ENCODE measurements at regions not wholly inside any gene's neighbourhood (a gene's known extent, or its start where the extent isn't known, plus 50 kb on each side); places are given as distances from the start of the nearest gene placed in this dataset.

GRCh38 chr7:114859477-114859876, 62.4 kb upstream of the MDFIC start:
- ChIA-PET RAD21 (ENCODE audit: unreplicated experiment) (no interaction called here), SMC1A (ENCODE audit: uncharacterized antibody, unreplicated experiment) (interaction anchor here (0.6 to 1.8 kb wide), 3 partner anchors 10 to 228 kb away, joined by 3 to 7 read pairs (median 5); no protein-coding TSS in a partner anchor), CTCF (interaction anchor here (1.5 kb wide), 1 partner anchor 8 kb away, joined by 6 read pairs; no protein-coding TSS in a partner anchor), POLR2A (no interaction called here)
- intact Hi-C loops (cut with micrococcal nuclease; ENCODE audit: unreplicated experiment), result no loop called here
- H3K9me3 ChIP-seq (replicated peaks; ENCODE audit: control insufficient read depth, insufficient read depth, low read length), result no peaks in the 10 kb centered on the region
- no peaks in the 10 kb centered on the region for H3K4me1 ChIP-seq (ENCODE audit: control insufficient read depth, insufficient read depth, low read length)
- ATAC-seq, result no peak
- H3K27me3 ChIP-seq (replicated peaks in 1 of 2; ENCODE audit: control insufficient read depth in 2 of 2, insufficient read depth in 2 of 2, low read length in 1 of 2), result no peaks in the 10 kb centered on the region
- in situ Hi-C loops (cut with MboI), result no loop called here
- BruUV-seq (replicated peaks), result no TSS peak
- no peak overlapping the region for H2AFZ ChIP-seq (ENCODE audit: control insufficient read depth, low read depth, low read length)
- no peak overlapping the region for H3K4me3 ChIP-seq
- DNase-seq (ENCODE audit: low read depth, low spot score), result no peak
- no peaks in the 10 kb centered on the region for H4K20me1 ChIP-seq (ENCODE audit: control insufficient read depth, insufficient read depth)
- H3K4me2 ChIP-seq (ENCODE audit: control insufficient read depth, insufficient read depth), result no peak overlapping the region
- WGBS (ENCODE audit: insufficient coverage, insufficient replicate concordance, low lambda C conversion rate, missing lambda C conversion rate), result 38% methylated on average over 1 of the region's 1 CpG
- H3K27ac ChIP-seq (ENCODE audit: control insufficient read depth, insufficient read depth), result no peak overlapping the region
- H3K36me3 ChIP-seq (ENCODE audit: control insufficient read depth in 2 of 2, insufficient read depth in 2 of 2, low read length in 1 of 2), result no peaks in the 10 kb centered on the region
- H3K79me2 ChIP-seq (ENCODE audit: control insufficient read depth, insufficient read depth, low read length), result no peaks in the 10 kb centered on the region
- no peak overlapping the region for H3K9ac ChIP-seq (ENCODE audit: control insufficient read depth, insufficient read depth, low read length)
- FAIRE-seq, result no peak
- TF ChIP-seq, protein P1, sequence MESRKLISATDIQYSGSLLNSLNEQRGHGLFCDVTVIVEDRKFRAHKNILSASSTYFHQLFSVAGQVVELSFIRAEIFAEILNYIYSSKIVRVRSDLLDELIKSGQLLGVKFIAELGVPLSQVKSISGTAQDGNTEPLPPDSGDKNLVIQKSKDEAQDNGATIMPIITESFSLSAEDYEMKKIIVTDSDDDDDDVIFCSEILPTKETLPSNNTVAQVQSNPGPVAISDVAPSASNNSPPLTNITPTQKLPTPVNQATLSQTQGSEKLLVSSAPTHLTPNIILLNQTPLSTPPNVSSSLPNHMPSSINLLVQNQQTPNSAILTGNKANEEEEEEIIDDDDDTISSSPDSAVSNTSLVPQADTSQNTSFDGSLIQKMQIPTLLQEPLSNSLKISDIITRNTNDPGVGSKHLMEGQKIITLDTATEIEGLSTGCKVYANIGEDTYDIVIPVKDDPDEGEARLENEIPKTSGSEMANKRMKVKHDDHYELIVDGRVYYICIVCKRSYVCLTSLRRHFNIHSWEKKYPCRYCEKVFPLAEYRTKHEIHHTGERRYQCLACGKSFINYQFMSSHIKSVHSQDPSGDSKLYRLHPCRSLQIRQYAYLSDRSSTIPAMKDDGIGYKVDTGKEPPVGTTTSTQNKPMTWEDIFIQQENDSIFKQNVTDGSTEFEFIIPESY (IDR thresholded peaks at IDR 0.05), result no peak
- TF ChIP-seq E4F1 (IDR thresholded peaks at IDR 0.05; ENCODE audit: borderline replicate concordance, partially characterized antibody), result no peak
- TF ChIP-seq DPF2 (IDR thresholded peaks at IDR 0.05), result no peak
- no peak for TF ChIP-seq MEF2B (IDR thresholded peaks at IDR 0.05; ENCODE audit: partially characterized antibody, poor library complexity, severe bottlenecking)
- no peak for TF ChIP-seq EP300 (IDR thresholded peaks at IDR 0.05; ENCODE audit: borderline replicate concordance in 1 of 2, control insufficient read depth in 1 of 2, low read depth in 2 of 2, low read length in 2 of 2)
- no peak for TF ChIP-seq TCF12 (IDR thresholded peaks at IDR 0.05; ENCODE audit: low read depth, low read length)
- TF ChIP-seq ZNF207 (IDR thresholded peaks at IDR 0.05; ENCODE audit: borderline replicate concordance), result no peak
- TF ChIP-seq EED (IDR thresholded peaks at IDR 0.05; ENCODE audit: low read depth), result no peak
- no peak for TF ChIP-seq TBL1XR1 (IDR thresholded peaks at IDR 0.05; ENCODE audit: low read depth, low read length)
- no peak for TF ChIP-seq CBX5 (IDR thresholded peaks at IDR 0.05; ENCODE audit: low read depth)
- no peak for TF ChIP-seq GATAD2B (conservative IDR thresholded peaks at IDR 0.05; ENCODE audit: low read depth)
- TF ChIP-seq HDAC6 (IDR thresholded peaks at IDR 0.05; ENCODE audit: unreplicated experiment), result no peak
- TF ChIP-seq YY1 (IDR thresholded peaks at IDR 0.05; ENCODE audit: low read depth, low read length), result no peak
- TF ChIP-seq RFX5 (IDR thresholded peaks at IDR 0.05; ENCODE audit: low read depth, low read length), result no peak
- TF ChIP-seq SMARCA5 (IDR thresholded peaks at IDR 0.05), result no peak
- no peak for TF ChIP-seq ZBTB40 (IDR thresholded peaks at IDR 0.05; ENCODE audit: borderline replicate concordance)
- no peak for TF ChIP-seq NR2C2 (IDR thresholded peaks at IDR 0.05; ENCODE audit: borderline replicate concordance, control insufficient read depth, insufficient read length, low read depth)
- no peak for TF ChIP-seq SMAD5 (IDR thresholded peaks at IDR 0.05; ENCODE audit: low read depth)

Data from GM12878 (cell line).